Epidermal melanocyte (primary cell): ENCODE measurements at regions not wholly inside any gene's neighbourhood (a gene's known extent, or its start where the extent isn't known, plus 50 kb on each side); places are given as distances from the start of the nearest gene placed in this dataset.
"Not testable (repeated sequence)": the region's sequence is repeated elsewhere in the genome, so short reads cannot be mapped to it uniquely, and the experiment has no call there.

Experiments
- DNase-seq: peaks from one replicate; pipeline ENCODE4 v3.0.0; 2011; ENCODE audit warnings: low spot score; ENCODE audit not compliant: insufficient read length

DNA sequence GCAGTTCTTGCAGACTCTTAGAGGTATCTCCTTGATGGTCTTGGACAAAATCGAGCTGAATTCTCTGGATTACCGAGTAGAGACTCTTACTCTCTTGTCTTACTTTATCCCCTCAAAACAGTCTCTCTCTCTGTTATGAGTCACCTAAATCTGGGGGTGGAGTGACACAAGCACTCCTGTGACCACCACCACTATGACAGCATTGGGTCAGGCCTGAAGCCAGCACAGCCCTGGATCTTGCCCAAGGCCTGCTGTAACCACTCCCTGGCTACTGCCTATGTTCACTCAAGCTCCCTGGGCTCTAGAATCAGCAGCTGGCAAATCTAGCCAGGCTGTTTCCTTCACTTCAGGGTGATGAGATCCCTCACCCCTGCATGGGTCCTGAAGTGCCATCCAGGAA, 662.5 kb downstream of the LUZP2 start:
- no peak for DNase-seq

DNA sequence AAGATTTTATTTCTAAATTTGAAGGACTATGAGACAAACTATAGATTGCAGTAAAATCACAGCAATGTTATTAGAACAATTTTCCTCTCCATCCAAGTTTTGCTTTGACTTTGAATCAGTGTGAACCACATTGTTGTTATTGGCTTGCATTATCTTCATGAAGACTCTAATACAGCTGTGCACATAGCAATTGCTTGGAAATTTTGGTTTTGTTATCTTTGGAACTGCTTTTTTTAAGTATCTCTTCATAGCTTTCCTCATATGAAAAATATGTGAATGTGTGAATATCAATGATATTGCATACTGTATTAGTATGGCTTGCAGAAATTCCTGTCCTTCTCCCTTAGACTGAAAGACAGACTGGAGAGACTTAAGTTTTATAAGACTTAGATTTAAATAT, 666.6 kb downstream of the LUZP2 start:
- DNase-seq, result no peak

DNA sequence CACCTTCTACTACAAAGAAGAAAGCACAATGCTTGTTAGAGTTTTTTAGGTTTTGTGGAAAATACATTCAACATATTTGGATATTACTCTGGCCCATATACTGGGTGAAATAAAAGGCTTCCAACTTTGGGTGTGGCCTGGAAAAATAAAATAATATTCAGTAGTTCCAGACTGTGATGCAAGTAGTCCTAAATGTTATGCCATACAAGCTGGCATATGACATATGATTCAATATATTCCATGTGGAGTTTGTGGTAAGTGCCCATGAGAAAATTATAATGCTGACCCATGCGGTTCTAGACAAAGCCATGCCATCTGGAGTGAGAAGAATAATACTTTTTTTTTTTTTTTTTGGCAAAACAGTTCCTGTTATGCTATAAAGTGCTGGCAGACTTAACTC, 683.3 kb downstream of the LUZP2 start:
- DNase-seq, result no peak

DNA sequence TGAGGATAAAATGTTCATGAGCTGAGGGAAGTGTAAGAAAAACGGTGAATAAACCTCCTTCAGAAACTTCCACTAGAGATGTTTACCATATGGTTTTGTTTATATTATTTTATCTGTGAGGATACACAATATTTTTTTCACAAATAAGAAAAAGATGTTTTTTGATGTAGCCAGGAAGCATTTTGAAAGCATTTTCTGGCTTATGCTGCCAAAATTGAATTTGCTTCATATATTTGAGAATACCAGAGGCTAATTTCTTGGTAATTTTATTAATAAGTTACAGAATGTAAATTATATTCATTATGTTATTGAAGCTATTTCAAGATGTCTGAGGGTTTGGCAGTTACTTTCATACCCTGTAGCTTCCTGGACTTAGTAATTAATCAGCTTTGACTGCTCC, 686.6 kb downstream of the LUZP2 start:
- DNase-seq, result no peak

DNA sequence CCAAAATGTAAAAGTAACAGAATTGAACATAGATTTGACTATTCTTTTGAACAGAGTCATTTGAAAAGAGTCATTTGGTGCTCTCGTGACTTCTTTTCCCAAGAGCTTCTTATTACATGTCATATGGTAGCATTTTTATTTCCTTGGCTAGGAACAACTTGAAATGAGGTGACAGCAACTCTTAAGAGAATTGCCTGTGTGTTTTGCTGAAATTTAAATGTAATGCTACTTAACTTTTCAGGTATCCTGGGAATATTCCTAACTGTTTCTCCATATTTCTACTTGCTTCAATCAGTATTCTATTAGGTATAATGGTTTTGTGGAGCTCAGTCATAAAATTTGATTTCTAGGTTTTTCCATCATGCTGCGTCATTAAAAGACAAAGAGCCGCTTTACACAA, 700.7 kb downstream of the LUZP2 start:
- no peak for DNase-seq

DNA sequence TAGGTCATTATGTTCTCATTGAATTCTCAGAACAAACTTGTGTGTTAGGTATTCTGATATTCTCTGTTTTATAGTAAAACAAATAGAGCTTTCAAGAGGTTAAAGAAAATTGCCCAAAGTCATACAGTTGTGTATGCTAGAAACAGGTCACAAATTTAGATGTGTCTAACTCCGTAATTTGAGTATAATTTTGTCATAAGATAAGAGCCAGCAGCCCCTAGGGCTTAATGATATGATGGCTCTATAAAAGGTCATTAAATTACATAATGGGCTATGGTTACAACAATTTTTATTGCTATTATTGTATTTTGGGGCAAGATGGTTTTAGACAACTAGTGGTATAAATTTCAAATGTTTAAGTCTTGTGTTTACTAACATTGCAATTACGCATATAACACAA, 701.9 kb downstream of the LUZP2 start:
- DNase-seq, result no peak

DNA sequence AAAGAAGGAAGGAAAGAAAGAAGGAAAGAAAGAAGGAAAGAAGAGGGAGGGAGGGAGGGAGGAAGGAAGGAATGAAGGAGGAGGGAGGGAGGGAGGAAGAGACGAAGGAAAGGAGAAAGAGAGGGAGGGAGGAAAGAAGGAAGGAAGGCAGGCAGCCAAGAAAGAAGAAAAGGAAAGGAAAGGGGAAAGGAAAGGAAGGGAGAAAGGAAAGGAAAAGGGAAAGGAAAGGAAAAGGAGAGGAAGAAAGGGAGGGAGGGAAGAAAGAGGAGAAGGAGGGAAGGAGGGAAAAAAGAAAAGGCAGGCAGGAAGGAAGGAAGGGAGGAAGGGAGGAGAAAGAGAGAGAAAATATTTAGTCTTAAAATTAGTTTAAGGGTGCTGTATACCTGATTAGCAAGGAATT, 704.1 kb downstream of the LUZP2 start:
- DNase-seq, result no peak

DNA sequence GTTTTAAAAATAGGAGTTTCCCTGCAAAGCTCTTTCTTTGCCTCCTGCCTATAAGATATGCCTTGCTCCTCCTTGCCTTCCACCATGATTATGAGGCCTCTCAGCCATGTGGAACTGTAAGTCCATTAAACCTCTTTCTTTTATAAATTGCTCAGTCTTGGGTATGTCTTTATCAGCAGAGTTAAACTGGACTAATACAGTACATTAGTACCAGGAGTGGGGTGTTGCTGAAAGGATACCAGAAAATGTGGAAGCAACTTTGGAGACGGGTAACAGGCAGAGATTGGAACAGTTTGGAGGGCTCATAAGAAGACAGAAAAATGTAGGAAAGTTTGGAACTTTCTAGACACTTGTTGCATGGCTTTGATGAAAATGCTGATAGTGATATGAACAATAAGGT, 709.9 kb downstream of the LUZP2 start:
- DNase-seq, result no peak

DNA sequence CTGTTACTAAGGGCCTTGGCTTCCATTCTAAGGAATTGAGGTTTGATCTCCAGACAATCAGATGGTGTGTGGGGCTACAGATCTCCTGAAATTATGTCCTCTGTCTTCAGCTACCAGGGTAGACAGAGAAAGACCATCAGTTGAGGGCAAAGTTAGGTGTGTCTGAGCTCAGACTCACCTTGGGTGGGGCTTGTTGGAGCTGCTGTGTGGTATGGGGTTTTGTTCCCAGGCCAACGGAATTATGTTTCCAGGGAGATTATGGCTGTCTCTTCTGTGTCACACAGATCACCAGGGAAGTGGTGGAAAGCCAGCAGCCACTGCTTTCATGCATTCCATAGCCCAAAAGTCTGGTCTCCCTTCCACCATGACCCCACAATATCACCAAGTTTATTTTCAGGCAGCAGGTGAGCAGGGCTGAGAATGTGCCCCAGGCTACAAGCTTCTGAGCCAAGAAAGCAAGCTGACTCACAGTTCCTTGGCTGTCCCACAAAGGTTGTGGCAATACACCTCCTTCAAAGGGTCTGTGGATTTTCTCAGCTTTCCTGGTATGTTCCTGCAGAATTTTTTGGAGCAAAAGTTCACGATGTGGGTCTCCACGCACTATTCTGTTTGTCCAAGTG, 714.9 kb downstream of the LUZP2 start:
- no peak for DNase-seq

DNA sequence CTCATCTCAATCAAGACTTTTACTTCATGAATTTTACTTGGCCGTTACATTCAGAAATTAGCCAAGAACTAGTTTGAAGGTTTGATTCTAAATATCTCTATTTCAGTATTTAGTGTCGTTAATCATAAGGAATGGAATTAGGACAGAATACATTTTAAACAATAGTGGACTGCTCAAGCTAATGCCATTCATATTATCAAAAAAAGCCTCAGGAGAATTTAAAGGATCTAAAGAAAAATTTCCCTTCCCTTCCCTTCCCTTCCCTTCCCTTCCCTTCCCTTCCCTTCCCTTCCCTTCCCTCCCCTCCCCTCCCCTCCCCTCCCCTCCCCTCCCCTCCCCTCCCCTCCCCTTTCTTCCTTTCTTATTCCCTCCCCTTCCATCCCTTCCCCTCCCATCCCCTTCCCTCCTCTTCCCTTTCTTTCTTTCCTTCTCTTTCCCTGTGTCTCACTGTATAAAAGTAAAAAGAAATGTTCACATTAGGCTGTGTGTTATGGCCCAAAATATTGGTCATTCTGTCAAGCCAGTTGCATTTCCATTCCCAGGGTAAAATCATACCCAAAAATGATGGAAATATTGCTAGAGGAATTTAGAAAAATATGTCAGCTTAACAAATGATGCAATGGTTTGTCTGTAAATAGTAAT, 717.8 kb downstream of the LUZP2 start:
- DNase-seq, result no peak

DNA sequence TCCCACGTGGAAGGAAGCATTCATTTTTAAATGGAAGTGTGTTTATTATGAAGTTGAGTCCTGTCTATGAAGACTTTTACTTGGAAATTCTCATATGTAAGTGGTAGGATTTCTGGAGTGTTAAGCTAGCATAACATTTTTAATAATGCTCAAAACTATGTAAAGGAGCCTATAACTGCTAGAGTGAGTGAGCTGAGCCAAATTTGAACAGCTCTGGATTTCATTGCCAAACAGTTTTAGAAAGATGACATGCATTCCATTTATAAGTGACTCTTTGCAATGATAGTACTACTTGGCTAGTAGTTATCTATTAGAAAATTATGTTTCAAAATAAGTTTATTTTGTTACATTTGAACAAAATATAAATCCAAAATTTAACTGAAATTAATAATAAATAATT, 721.2 kb downstream of the LUZP2 start:
- DNase-seq, result no peak

DNA sequence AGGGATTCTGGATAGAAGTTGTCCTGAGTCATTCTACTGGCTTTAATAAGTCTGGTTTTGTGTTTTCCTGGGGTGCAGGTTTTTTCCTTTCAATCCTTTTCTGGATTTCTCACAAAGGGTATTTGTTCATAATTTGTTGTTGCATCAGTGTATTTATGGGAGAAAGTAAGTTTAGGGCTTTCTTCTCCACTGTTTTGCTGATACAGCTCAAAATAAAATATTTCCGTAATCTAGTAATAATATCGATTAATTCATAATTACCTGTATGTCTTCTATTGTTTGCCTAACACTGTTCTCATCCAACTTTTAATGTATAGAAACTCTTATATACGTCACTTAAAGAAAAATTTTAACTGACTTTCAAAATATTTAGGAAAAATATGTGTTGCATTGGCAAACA, 728.2 kb downstream of the LUZP2 start:
- DNase-seq, result no peak

DNA sequence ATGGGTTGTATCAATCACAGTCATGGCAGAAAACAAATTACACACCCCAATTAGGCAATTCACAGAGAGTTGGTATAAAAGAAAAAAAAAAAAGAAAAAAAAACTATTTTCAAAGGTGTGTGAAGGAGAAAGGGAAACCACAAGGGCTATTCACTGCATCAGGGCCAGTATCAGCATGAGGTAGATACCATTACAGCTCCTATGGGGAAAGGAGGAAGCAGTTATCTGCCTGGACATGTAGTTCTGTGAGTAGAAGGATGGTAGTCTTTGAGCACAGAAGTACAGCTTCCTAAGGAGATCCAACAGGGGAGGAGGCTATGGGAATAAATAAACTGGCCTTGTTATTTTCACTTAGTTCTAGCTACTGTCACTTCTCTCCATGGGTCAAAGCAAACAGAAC, 746.1 kb downstream of the LUZP2 start:
- DNase-seq, result no peak

DNA sequence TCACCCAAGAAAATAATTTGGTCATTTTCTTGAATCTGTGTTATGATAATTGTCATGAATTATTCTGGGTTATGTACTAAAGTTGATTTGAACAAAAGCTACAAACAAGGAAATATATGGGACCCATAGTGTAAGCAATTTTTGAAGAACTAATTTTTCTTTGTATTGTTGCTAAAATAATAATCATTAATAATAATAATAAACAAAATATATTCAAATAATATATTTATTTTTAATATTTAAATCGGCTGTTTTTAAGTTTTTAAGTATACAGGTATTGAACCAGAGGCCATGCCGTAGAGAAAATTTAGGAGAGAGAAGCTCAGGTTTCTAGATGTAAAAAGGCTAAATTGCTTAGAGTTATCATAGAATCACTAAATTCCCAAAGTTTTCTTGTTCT, 747.3 kb downstream of the LUZP2 start:
- no peak for DNase-seq

DNA sequence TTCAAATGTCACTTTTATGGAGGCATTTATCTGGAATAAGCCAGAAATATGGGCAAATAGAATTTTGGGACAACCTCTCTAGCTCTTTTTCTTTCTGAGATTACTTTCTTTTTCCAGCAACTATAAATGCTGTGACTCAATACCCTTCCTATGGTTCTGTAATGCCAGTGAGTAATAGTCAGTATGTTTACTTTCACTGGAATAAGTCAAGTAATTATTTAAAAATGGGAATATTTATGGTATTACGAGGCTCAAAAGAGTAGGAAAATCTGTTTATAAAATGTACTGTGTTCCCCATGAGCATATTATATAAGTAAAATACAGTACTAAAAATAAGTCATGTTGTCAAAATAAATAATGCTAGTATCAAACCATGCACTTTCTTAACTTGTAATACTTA, 750.5 kb downstream of the LUZP2 start:
- no peak for DNase-seq

DNA sequence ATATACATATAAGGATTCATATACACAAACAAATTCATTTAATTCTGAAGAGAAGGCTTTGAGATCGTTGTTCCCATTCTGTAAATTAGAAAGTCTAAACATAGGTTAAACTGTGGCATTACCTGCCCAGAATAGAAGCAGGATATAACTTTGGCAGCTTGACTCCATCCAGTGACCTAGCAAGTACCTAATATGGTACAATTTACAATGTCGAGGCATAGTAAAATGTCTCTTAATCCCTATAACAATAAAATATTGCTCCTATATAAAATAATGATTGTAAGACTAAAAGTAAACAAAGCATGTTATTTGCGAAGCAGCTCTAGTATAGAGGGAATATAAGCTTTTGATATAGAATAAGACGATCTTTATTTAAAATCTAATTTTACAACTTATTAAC, 756.0 kb downstream of the LUZP2 start:
- DNase-seq, result no peak

DNA sequence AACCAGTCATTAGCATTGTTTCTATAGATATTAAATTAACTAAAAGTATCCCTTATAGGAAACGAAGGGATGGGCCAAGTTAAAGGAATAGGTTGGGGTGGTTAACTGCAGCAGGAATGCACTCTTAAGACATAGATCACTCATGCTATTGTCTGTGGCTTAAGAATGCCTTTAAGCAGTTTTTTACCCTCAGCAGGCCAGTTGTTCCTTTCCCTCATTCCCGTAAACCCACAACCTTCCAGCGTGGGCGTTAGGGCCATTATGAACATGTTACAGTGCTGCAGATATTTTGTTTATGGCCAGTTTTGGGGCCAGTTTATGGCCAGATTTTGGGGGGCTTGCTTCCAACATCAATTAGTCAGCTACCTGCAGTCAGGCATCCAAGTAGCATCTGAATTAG, 767.0 kb downstream of the LUZP2 start:
- not testable (repeated sequence) for DNase-seq

DNA sequence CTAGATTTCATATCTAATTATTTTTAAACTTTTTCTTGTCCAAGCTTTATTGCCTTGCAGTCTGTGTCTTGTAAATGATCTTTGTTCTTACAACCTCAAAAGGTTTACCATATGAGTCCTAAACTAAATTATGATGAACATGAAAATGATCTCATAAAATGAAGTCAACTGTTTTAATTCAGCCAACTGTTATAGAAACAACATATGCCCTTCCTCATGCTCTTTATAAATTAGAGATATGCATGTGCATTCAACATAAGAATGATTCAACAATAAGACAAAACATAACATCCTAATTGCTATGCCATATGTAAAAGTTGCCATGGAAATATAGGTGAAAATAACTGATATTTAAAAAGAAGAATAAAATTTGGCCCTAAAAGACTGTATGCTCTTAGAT, 774.4 kb downstream of the LUZP2 start:
- DNase-seq, result no peak

DNA sequence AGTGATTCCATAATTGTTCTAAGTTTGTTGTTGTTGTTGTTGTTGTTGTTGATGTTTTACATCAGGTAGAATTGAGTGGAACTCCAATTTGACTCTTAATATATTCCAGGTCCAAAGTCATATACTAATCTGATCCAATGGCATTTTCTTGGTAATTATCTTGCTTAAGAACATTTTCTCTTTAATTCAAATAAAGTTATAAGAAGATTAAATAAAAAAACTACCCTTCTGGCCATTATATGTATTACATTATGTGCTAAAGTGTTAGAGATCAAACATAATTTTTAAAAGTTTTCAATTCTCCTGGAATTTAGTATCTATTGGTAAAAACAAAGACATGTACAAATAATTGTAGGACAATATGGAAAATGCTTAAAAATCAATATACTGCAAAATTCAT, 775.4 kb downstream of the LUZP2 start:
- no peak for DNase-seq

DNA sequence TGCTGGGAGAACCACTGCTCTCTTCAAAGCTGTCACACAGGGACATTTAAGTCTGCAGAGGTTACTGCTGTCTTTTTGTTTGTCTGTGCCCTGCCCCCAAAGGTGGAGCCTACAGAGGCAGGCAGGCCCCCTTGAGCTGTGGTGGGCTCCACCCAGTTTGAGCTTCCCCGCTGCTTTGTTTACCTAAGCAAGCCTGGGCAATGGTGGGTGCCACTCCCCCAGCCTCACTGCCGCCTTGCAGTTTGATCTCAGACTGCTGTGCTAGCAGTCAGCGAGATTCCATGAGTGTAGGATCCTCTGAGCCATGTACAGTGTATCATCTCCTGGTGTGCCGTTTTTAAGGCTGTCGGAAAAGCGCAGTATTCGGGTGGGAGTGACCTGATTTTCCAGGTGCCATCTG, 784.0 kb downstream of the LUZP2 start:
- not testable (repeated sequence) for DNase-seq

DNA sequence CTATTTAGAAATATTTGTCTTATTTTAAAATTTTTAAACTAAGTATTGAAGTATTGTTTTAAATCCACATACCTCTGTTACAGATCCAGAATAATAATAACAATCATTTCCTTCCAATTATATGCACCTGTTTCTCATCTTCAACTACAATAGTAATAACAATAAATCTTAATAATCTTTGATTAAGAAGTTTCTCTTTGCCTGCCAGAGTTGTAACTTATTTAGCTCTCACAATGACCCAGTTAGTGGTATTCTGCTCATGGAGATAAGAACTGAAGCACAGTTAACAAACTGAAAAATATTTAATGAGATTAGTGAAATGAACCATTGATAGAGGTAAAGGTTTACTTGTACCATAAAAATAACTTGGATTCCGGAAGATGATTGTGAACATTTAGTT, 796.3 kb downstream of the LUZP2 start:
- no peak for DNase-seq

DNA sequence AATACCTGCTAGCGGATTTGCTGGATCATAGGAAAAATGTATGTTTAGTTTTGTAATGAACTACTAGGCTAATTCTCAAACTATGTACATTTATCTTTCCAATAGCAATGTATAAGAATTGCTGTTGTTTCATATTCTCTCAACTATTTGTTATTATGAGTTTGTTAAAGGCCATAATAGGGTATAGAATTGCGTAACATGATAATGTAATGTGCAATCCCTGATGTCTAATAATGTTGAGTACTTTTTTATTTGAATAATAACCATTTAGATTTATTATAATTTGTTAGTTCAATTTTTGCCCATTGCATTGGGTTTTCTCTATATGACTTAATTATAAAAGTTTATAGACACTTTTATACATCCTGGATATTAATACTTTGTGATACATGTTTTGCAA, 801.6 kb downstream of the LUZP2 start:
- no peak for DNase-seq

DNA sequence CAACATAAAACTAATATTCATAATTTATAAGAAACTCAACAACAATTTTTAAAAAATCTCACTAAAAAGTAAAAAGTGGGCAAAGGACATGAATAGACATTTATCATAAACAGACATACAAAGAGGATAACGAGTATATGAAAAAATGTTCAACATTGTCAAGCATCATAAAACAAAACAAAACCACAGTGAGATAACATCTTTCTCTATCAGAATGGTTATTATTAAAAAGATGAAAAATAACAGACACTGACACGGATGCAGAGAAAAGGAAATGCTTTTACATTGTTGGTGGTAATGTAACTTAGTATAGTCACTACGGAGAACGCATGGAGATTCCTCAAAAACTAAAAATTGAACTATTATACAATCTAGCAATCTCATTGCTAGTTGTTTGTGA, 813.0 kb downstream of the LUZP2 start:
- no peak for DNase-seq

DNA sequence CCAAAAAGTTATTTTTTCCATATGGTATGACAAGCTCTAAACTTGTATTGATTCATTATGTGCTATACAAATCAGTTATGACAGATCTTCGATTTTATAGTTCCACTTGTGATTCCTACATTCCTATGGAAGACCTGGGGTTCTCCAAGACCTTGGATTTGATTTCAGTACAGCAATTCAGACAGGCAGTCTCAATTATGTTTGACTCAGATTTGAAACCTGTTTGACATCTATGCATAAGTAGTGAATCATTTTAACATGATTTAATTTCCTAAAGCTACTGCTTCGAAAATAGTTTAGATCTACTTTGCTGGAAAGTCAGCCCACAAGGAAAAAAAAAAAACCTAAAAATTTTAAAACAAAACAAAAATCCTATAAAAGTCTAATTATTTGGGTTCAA, 820.4 kb downstream of the LUZP2 start:
- DNase-seq, result no peak
